Thymus (tissue), 11 donors: ENCODE measurements at regions not wholly inside any gene's neighbourhood (a gene's known extent, or its start where the extent isn't known, plus 50 kb on each side); places are given as distances from the start of the nearest gene placed in this dataset.

Experiments
- DNase-seq, 9 donors: peaks; one replicate each; pipeline ENCODE4 v3.0.0-alpha.2; 2013; ENCODE audit warnings: low spot score in 9 of 9, low read depth in 6 of 9, missing footprints in 1 of 9
- H3K27ac ChIP-seq, 2 donors: one replicate each; pipeline ENCODE4 v1.5.1; 2013; ENCODE audit warnings: control low read depth in 1 of 2, low read depth in 1 of 2, low read length in 1 of 2, mild to moderate bottlenecking in 1 of 2, moderate library complexity in 1 of 2
- H3K27me3 ChIP-seq, 2 donors: one replicate each; pipeline ENCODE4 v1.5.1; 2013; ENCODE audit warnings: low read length in 1 of 2; ENCODE audit not compliant: control insufficient read depth in 2 of 2, insufficient read depth in 1 of 2
- H3K36me3 ChIP-seq, 2 donors: one replicate each; pipeline ENCODE4 v1.5.1; 2013; ENCODE audit warnings: low read length in 1 of 2, mild to moderate bottlenecking in 1 of 2, moderate library complexity in 1 of 2; ENCODE audit not compliant: control insufficient read depth in 2 of 2, insufficient read depth in 2 of 2
- H3K4me1 ChIP-seq, 2 donors: one replicate each; pipeline ENCODE4 v1.5.1; 2013; ENCODE audit warnings: low read length in 2 of 2; ENCODE audit not compliant: control insufficient read depth in 2 of 2, insufficient read depth in 2 of 2
- H3K4me3 ChIP-seq, 2 donors: one replicate each; pipeline ENCODE4 v1.5.1; 2013; ENCODE audit warnings: low read length in 2 of 2, control low read depth in 1 of 2, mild to moderate bottlenecking in 1 of 2
- H3K9me3 ChIP-seq, 2 donors: one replicate each; pipeline ENCODE4 v1.5.1; 2013; ENCODE audit warnings: low read length in 1 of 2, mild to moderate bottlenecking in 1 of 2; ENCODE audit not compliant: control insufficient read depth in 2 of 2, insufficient read depth in 1 of 2
- WGBS: extraction: QIAGEN DNeasy Blood & Tissue Kit; methylation state at CpG from one replicate; pipeline ENCODE4 v1.1.7; 2013; 5-methylcytosine and 5-hydroxymethylcytosine counted together
- donor health status: healthy.

GRCh38 chr6:163759542-163759941, 345.0 kb downstream of the QKI start:
- Histone ChIP-seq H3K36me3 (no peaks in the 10 kb centered on the region), H3K4me1 (no peaks in the 10 kb centered on the region), H3K9me3 (no peaks in the 10 kb centered on the region), H3K27me3 (no peaks in the 10 kb centered on the region), H3K4me3 (no peak overlapping the region), H3K27ac (no peak overlapping the region)
- 95% methylated on average over 5 of the region's 5 CpGs for WGBS
- DNase-seq = no peak

- Histone ChIP-seq H3K4me1 (no peaks in the 10 kb centered on the region), H3K27me3 (no peaks in the 10 kb centered on the region), H3K9me3 (peaks cover 0 to 4% of the 10 kb centered on the region in 2 donors), H3K4me3 (no peak overlapping the region), H3K27ac (no peak overlapping the region), H3K36me3 (no peaks in the 10 kb centered on the region)
- no peak for DNase-seq
Observed at GRCh38 chr6:163757520-163757919, 343.0 kb downstream of the QKI start.

GRCh38 chr6:163756079-163756478, 341.6 kb downstream of the QKI start:
- WGBS = 69% methylated on average over 4 of the region's 4 CpGs
- DNase-seq = peak in 1 of 9 donors; percentile 41
- H3K9me3 ChIP-seq = peaks cover 0 to 4% of the 10 kb centered on the region in 2 donors
- H3K4me3 ChIP-seq = no peak overlapping the region
- H3K27me3 ChIP-seq = peaks cover 0 to 3% of the 10 kb centered on the region in 2 donors
- peaks cover 0 to 7% of the 10 kb centered on the region in 2 donors for H3K4me1 ChIP-seq
- no peak overlapping the region for H3K27ac ChIP-seq
- H3K36me3 ChIP-seq = no peaks in the 10 kb centered on the region

- Histone ChIP-seq H3K4me1 (peaks cover 0 to 11% of the 10 kb centered on the region in 2 donors), H3K9me3 (peaks cover 0 to 4% of the 10 kb centered on the region in 2 donors), H3K27me3 (peaks cover 0 to 13% of the 10 kb centered on the region in 2 donors), H3K27ac (no peak overlapping the region), H3K36me3 (no peaks in the 10 kb centered on the region), H3K4me3 (no peak overlapping the region)
- no peak for DNase-seq
- 87% methylated on average over 5 of the region's 5 CpGs for WGBS
Observed at GRCh38 chr6:163754866-163755265, 340.3 kb downstream of the QKI start.

- Histone ChIP-seq H3K27ac (no peak overlapping the region), H3K27me3 (peaks cover 0 to 13% of the 10 kb centered on the region in 2 donors), H3K4me3 (no peak overlapping the region), H3K36me3 (no peaks in the 10 kb centered on the region), H3K9me3 (peaks cover 0 to 4% of the 10 kb centered on the region in 2 donors), H3K4me1 (peaks cover 0 to 14% of the 10 kb centered on the region in 2 donors)
- no peak for DNase-seq
- 97% methylated on average over 2 of the region's 2 CpGs for WGBS
Observed at GRCh38 chr6:163753430-163753829, 338.9 kb downstream of the QKI start.

GRCh38 chr6:163752446-163752845, 337.9 kb downstream of the QKI start:
- Histone ChIP-seq H3K4me1 (peaks cover 0 to 14% of the 10 kb centered on the region in 2 donors), H3K4me3 (no peak overlapping the region), H3K36me3 (no peaks in the 10 kb centered on the region), H3K27ac (no peak overlapping the region), H3K27me3 (peaks cover 0 to 13% of the 10 kb centered on the region in 2 donors), H3K9me3 (peaks cover 0 to 4% of the 10 kb centered on the region in 2 donors)
- no peak for DNase-seq
- WGBS = 97% methylated on average over 13 of the region's 13 CpGs

- Histone ChIP-seq H3K27ac (peak overlapping the region; percentile 36 to 59), H3K9me3 (peaks cover 0 to 4% of the 10 kb centered on the region in 2 donors), H3K4me1 (peaks cover 0 to 14% of the 10 kb centered on the region in 2 donors), H3K4me3 (no peak overlapping the region), H3K36me3 (no peaks in the 10 kb centered on the region), H3K27me3 (peaks cover 0 to 13% of the 10 kb centered on the region in 2 donors)
- WGBS = 16% methylated on average over 18 of the region's 18 CpGs
- peak in 3 of 9 donors; percentile 7 to 49 (median 15) for DNase-seq
Observed at GRCh38 chr6:163751032-163751525, 336.6 kb downstream of the QKI start.

GRCh38 chr6:163750431-163751031, 336.0 kb downstream of the QKI start:
- Histone ChIP-seq H3K4me3 (no peak overlapping the region), H3K36me3 (no peaks in the 10 kb centered on the region), H3K4me1 (peaks cover 0 to 17% of the 10 kb centered on the region in 2 donors), H3K9me3 (peaks cover 0 to 4% of the 10 kb centered on the region in 2 donors), H3K27ac (peak overlapping the region; percentile 22 to 50), H3K27me3 (peaks cover 0 to 13% of the 10 kb centered on the region in 2 donors)
- DNase-seq = peak in 2 of 9 donors; percentile 4
- WGBS = 23% methylated on average over 22 of the region's 22 CpGs

GRCh38 chr6:163748886-163749285, 334.4 kb downstream of the QKI start:
- Histone ChIP-seq H3K27me3 (peaks cover 0 to 13% of the 10 kb centered on the region in 2 donors), H3K4me3 (no peak overlapping the region), H3K27ac (no peak overlapping the region), H3K4me1 (peaks cover 0 to 17% of the 10 kb centered on the region in 2 donors), H3K36me3 (no peaks in the 10 kb centered on the region), H3K9me3 (peaks cover 0 to 3% of the 10 kb centered on the region in 2 donors)
- no peak for DNase-seq
- WGBS = 97% methylated on average over 15 of the region's 15 CpGs
